ENCODE measurements at regions not wholly inside any gene's neighbourhood (a gene's known extent, or its start where the extent isn't known, plus 50 kb on each side); places are given as distances from the start of the nearest gene placed in this dataset.
"Not testable (repeated sequence)": the region's sequence is repeated elsewhere in the genome, so short reads cannot be mapped to it uniquely, and the experiment has no call there.

GRCh38 chr14:105890474-105891220 is 364.3 kb downstream of the TMEM121 start:
- no peak for DNase-seq (ENCODE audit: low read depth)

- no peak for DNase-seq (ENCODE audit: low read depth)
Observed at GRCh38 chr14:105891221-105891602, 364.8 kb downstream of the TMEM121 start.

- DNase-seq (ENCODE audit: low read depth) = no peak
Observed at GRCh38 chr14:105891631-105892452, 365.5 kb downstream of the TMEM121 start.

- not testable (repeated sequence) for DNase-seq (ENCODE audit: low read depth)
Observed at GRCh38 chr14:105892453-105893441, 366.4 kb downstream of the TMEM121 start.

GRCh38 chr14:105893686-105894085 is 367.3 kb downstream of the TMEM121 start:
- DNase-seq (ENCODE audit: low read depth) = not testable (repeated sequence)

GRCh38 chr14:105894125-105894977 is 368.0 kb downstream of the TMEM121 start:
- DNase-seq (ENCODE audit: low read depth) = no peak

- DNase-seq (ENCODE audit: low read depth) = no peak
Observed at GRCh38 chr14:105894978-105895881, 368.8 kb downstream of the TMEM121 start.

GRCh38 chr14:105896206-105896605 is 369.8 kb downstream of the TMEM121 start:
- DNase-seq (ENCODE audit: low read depth) = not testable (repeated sequence)

GRCh38 chr14:105896961-105897724 is 370.8 kb downstream of the TMEM121 start:
- DNase-seq (ENCODE audit: low read depth) = not testable (repeated sequence)

GRCh38 chr14:105897725-105898113 is 371.3 kb downstream of the TMEM121 start:
- DNase-seq (ENCODE audit: low read depth) = no peak

- no peak for DNase-seq (ENCODE audit: low read depth)
Observed at GRCh38 chr14:105898482-105899010, 372.2 kb downstream of the TMEM121 start.

- no peak for DNase-seq (ENCODE audit: low read depth)
Observed at GRCh38 chr14:105899071-105899641, 372.8 kb downstream of the TMEM121 start.

- no peak for DNase-seq (ENCODE audit: low read depth)
Observed at GRCh38 chr14:105899657-105900397, 373.4 kb downstream of the TMEM121 start.

GRCh38 chr14:105900398-105901160 is 374.2 kb downstream of the TMEM121 start:
- no peak for DNase-seq (ENCODE audit: low read depth)

- DNase-seq (ENCODE audit: low read depth) = no peak
Observed at GRCh38 chr14:105901226-105901625, 374.8 kb downstream of the TMEM121 start.

GRCh38 chr14:105902131-105902898 is 375.9 kb downstream of the TMEM121 start:
- no peak for DNase-seq (ENCODE audit: low read depth)

- not testable (repeated sequence) for DNase-seq (ENCODE audit: low read depth)
Observed at GRCh38 chr14:105902899-105903165, 376.4 kb downstream of the TMEM121 start.
